ENCODE measurements at regions not wholly inside any gene's neighbourhood (a gene's known extent, or its start where the extent isn't known, plus 50 kb on each side); places are given as distances from the start of the nearest gene placed in this dataset.

- no peak for DNase-seq (ENCODE audit: low read depth)
- no peak overlapping the region for H3K4me3 ChIP-seq (ENCODE audit: low read depth, low read length)
- TF ChIP-seq CTCF (IDR thresholded peaks at IDR 0.05; ENCODE audit: insufficient read depth, low read length), result no peak
Measured at GRCh38 chr2:136223274-136223673, 105.3 kb upstream of the CXCR4 start.

GRCh38 chr2:136222862-136223261, 104.9 kb upstream of the CXCR4 start:
- TF ChIP-seq CTCF (IDR thresholded peaks at IDR 0.05; ENCODE audit: insufficient read depth, low read length), result no peak
- no peak for DNase-seq (ENCODE audit: low read depth)
- H3K4me3 ChIP-seq (ENCODE audit: low read depth, low read length), result no peak overlapping the region

GRCh38 chr2:136221026-136221425, 103.1 kb upstream of the CXCR4 start:
- DNase-seq (ENCODE audit: low read depth), result no peak
- no peak for TF ChIP-seq CTCF (IDR thresholded peaks at IDR 0.05; ENCODE audit: insufficient read depth, low read length)
- H3K4me3 ChIP-seq (ENCODE audit: low read depth, low read length), result no peak overlapping the region

GRCh38 chr2:136219963-136220362, 102.0 kb upstream of the CXCR4 start:
- no peak for TF ChIP-seq CTCF (IDR thresholded peaks at IDR 0.05; ENCODE audit: insufficient read depth, low read length)
- H3K4me3 ChIP-seq (ENCODE audit: low read depth, low read length), result no peak overlapping the region
- DNase-seq (ENCODE audit: low read depth), result no peak

GRCh38 chr2:136219341-136219740, 101.4 kb upstream of the CXCR4 start:
- TF ChIP-seq CTCF (IDR thresholded peaks at IDR 0.05; ENCODE audit: insufficient read depth, low read length), result no peak
- H3K4me3 ChIP-seq (ENCODE audit: low read depth, low read length), result no peak overlapping the region
- DNase-seq (ENCODE audit: low read depth), result no peak

- no peak for DNase-seq (ENCODE audit: low read depth)
- H3K4me3 ChIP-seq (ENCODE audit: low read depth, low read length), result no peak overlapping the region
- no peak for TF ChIP-seq CTCF (IDR thresholded peaks at IDR 0.05; ENCODE audit: insufficient read depth, low read length)
Measured at GRCh38 chr2:136217996-136218395, 100.0 kb upstream of the CXCR4 start.

GRCh38 chr2:136215908-136216472, 98.0 kb upstream of the CXCR4 start:
- TF ChIP-seq CTCF (IDR thresholded peaks at IDR 0.05; ENCODE audit: insufficient read depth, low read length), result no peak
- H3K4me3 ChIP-seq (ENCODE audit: low read depth, low read length), result no peak overlapping the region
- no peak for DNase-seq (ENCODE audit: low read depth)
